Posterior cingulate gyrus (tissue), 11 donors: ENCODE measurements at regions not wholly inside any gene's neighbourhood (a gene's known extent, or its start where the extent isn't known, plus 50 kb on each side); places are given as distances from the start of the nearest gene placed in this dataset.

Source experiments
- DNase-seq, 10 donors: peaks; one replicate each; pipeline versions ENCODE4 v3.0.0 to v3.0.0-alpha.2; 2020 to 2021; ENCODE audit warnings: mixed read lengths in 3 of 10
- intact Hi-C: fragments of 100-400 bp; cut with DNase I; formaldehyde crosslinking; loops from one replicate; pipeline ENCODE4 v1.15.1; 2023

GRCh38 chr2:51165534-51166260 is 133.8 kb upstream of the NRXN1 start:
- intact Hi-C loops: no loop called here
- DNase-seq: peak in 2 of 10 donors; percentile 37 to 59

DNA sequence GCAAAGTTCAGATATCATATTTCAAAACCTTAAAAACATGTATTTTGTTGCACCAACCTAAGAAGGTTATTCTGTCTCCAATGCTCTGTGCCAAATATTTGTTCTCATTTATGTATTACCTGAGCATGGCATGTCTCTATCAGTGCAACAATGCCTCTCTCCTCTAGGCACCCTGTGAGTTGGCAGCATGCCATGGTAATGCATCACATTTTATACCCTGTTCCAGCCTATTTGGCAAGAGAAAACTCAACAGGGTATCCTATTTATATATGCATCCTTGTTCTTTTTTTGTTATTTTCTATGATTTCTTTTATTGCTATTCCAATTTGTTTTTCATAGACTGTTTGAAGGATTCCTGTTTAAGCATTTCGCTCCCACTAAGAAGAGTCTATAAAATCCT is 126.3 kb upstream of the NRXN1 start:
- no peak for DNase-seq
- intact Hi-C loops: no loop called here

DNA sequence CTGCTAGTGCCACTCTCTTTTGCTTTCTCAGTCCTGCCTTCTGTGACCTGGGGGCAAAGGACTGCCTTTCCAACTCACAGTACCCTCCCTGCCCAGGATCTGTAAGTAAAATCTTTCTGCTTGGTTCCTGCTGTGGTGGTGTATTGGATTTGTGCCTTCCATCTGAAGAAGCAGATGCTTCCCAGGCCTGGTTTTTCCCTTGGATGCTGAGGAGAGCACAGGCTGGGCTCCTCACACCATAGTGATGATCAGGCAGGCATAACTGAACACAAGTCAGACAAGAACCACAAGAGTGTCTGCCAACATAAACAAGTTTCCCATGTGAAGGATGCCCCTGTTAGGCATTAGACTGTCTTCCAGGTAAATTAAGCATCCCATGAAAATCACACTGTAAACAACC is 121.3 kb upstream of the NRXN1 start:
- intact Hi-C loops: no loop called here
- DNase-seq: peak in 1 of 10 donors; percentile 7

DNA sequence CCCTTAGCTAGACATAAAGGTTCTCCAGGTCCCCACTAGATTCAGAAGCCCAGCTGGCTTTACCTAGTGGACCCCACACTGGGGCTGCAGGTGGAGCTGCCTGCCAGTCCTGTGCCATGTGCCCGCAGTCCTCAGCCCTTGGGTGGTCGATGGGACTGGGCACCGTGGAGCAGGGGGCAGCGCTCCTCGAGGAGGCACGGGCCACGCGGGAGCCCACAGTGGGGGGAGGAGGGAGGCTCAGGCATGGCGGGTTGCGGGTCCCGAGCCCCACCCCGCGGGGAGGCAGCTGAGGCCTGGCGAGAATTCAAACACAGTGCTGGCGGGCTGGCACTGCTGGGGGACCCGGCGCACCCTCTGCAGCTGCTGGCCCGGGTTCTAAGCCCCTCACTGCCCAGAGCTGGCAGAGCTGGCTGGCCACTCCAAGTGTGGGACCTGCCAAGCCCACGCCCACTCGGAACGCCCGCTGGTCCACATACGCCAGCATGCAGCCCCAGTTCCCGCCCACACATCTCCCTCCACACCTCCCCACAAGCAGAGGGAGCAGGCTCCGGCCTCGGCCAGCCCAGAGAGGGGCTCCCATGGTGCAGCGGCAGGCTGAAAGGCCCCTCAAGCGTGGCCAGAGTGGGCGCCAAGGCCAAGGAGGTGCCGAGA is 119.7 kb upstream of the NRXN1 start:
- intact Hi-C loops: no loop called here
- peak in 3 of 10 donors; percentile 51 to 71 (median 69) for DNase-seq

DNA sequence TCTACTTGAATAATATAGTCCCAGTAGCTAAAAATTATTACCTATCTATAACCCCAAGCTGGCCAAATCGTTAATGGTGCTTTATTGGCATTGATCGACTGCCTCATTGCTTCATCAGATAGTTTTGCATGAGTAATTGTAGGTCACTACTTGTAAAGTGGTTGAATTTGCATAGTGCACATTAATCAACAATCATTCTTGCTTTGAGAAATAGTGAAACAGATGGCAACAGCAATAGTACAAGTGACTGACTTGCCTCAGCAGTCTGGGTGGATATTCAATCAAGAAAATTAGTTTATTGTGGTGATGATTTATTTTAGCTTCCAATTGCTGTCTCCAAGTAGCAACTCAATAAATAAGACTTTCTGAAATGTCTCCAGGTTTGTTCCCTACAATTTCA is 117.8 kb upstream of the NRXN1 start:
- DNase-seq: no peak
- intact Hi-C loops: no loop called here

GRCh38 chr2:51145761-51146160 is 113.8 kb upstream of the NRXN1 start:
- DNase-seq: no peak
- intact Hi-C loops: no loop called here

GRCh38 chr2:51120754-51121280 is 88.9 kb upstream of the NRXN1 start:
- intact Hi-C loops: no loop called here
- no peak for DNase-seq

DNA sequence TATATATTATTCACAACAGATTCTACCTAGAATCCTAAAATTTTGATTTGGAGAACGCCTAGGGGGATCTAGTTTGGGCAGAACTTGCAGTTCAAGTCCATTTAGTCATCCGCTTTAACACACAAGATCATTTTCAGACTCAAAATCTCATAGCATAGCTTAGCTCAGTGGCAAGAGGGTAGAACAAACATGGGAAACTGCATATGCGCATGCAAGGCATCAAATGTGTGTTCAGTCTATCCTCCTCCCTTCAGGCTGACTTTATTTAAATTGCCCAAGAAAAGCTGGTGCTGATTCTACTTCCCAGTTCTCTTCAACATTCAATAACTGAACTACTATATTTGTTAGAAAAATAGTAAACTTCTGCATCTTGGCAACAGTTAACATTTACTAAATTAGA is 79.6 kb upstream of the NRXN1 start:
- intact Hi-C loops: no loop called here
- DNase-seq: no peak

DNA sequence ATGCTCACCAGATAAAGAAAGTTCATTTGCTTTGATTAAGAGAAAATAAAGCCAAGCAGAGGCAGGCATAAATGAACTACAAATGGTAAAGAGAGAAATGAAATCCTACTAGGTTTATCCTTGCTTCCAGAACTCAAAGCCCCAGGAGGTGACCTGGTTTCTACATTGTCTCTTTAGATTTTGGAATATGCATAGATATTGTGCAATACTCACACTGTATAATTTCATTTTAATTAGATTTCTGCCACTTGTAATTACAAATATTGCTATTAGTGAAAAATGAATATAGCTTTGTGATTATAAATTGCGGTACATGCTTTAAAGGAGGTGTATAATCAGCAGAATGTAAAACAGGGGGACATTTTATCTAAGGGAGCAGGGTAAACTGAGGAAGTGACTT is 76.9 kb upstream of the NRXN1 start:
- no peak for DNase-seq
- intact Hi-C loops: no loop called here

DNA sequence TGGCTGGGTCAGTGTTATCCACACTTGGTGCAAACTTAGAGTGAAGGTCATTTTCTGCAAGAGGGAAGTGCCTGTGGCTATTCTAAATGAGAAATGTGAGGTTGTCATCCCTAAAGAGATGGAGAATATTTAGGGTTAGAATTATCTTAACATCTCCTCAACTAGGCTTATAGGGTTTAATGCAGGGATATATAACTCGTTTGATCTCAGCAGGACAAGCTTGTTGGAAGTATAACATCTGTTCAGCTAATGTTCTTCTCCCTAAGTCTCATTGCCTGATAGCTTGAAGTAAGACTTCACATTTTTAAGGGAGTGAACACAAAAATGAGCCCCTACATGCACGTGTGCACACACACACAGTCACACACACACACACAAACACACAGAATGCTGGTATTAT is 75.9 kb upstream of the NRXN1 start:
- intact Hi-C loops: no loop called here
- no peak for DNase-seq

- no peak for DNase-seq
- intact Hi-C loops: no loop called here
These were observed 73.9 kb upstream of the NRXN1 start for GRCh38 chr2:51105811-51106210.

- intact Hi-C loops: no loop called here
- peak in 1 of 10 donors; percentile 10 for DNase-seq
These were observed 71.3 kb upstream of the NRXN1 start for GRCh38 chr2:51103205-51103604.

DNA sequence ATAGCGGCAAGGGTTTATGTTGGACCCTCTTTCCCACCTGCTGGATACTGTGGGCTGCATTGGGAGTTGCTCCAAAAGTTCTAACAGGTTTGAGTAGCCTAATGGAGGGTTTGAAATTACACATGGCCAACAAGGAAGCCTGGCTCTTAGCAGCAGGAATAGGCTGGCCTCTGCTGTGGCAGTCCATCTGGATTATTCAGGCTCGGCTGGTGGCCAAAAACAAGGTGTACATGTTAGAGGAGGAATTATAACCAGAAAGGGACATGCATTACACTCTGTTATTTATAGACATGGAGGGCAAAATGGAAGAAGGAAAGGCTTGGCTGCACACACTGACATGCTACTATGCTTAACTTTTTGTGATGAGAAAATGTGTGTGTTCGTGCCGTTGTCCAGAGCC is 61.1 kb upstream of the NRXN1 start:
- intact Hi-C loops: no loop called here
- no peak for DNase-seq

DNA sequence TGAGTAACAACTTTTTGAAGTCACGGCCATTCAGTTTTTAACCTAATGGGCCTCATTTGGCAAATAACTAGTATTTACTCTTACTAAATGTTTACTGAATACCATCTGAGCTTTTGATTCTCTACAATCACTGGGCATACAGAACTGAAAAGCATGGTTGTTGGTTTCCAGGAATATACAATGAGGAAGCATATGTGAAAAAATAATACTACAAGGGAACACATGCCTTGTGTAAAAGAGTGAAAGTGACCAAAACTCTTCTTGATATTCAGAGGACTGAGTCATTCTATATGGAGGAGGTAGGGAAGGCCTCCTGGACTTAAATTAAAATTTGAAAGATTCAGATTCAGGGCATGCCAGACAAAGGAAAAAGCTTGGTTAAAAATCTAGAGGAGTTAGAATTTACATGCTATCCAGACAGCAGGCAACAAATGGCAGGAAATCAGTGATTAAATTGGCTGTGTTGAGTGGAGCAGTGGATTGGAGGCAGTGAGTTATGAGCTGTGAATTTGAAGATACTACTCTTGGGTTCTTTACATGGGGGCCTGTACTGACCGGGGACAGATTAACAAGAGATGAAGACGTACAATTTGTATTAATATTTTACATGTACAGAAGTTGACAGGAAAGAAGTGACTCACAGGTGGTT is 53.6 kb upstream of the NRXN1 start:
- intact Hi-C loops: no loop called here
- no peak for DNase-seq

GRCh38 chr2:51084750-51085149 is 52.8 kb upstream of the NRXN1 start:
- intact Hi-C loops: no loop called here
- no peak for DNase-seq
